Fibroblast of mammary gland (primary cell): ENCODE measurements at regions not wholly inside any gene's neighbourhood (a gene's known extent, or its start where the extent isn't known, plus 50 kb on each side); places are given as distances from the start of the nearest gene placed in this dataset.

ENCODE experiments used
- DNase-seq: peaks from one replicate; pipeline ENCODE4 v3.0.0-alpha.2; 2010; ENCODE audit warnings: low read depth
- H3K4me3 ChIP-seq: 2 replicates; pipeline ENCODE4 v1.5.1; 2011; ENCODE audit warnings: low read depth, mild to moderate bottlenecking, low read length, moderate library complexity; ENCODE audit not compliant: control insufficient read depth
- TF ChIP-seq, protein P1 (sequence below): conservative IDR thresholded peaks from 2 replicates; pipeline ENCODE4 v1.5.1; 2011; ENCODE audit warnings: low read depth, low read length, inconsistent platforms; ENCODE audit not compliant: control insufficient read depth, insufficient read depth

DNA sequence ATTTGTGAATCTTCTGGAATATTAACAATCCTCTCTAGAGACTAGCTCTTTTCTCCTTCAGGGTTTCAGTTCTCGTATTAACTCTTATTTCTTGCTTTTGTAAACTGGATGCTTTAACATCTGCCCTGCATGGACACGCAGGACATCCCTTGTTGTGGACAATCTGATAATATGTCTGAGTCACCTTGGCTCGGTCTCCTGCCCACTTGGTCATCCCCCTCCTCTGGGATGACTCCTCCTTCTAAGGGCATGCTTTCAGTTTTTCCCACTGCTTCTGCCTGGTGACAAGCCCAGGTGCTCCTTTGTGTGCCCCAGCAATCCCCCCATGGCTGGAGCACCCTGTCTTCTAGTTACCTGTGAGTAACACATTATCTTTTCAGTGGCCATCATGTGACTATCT lies 460.5 kb downstream of the DSC3 start:
- DNase-seq: no peak
- TF ChIP-seq, protein P1, sequence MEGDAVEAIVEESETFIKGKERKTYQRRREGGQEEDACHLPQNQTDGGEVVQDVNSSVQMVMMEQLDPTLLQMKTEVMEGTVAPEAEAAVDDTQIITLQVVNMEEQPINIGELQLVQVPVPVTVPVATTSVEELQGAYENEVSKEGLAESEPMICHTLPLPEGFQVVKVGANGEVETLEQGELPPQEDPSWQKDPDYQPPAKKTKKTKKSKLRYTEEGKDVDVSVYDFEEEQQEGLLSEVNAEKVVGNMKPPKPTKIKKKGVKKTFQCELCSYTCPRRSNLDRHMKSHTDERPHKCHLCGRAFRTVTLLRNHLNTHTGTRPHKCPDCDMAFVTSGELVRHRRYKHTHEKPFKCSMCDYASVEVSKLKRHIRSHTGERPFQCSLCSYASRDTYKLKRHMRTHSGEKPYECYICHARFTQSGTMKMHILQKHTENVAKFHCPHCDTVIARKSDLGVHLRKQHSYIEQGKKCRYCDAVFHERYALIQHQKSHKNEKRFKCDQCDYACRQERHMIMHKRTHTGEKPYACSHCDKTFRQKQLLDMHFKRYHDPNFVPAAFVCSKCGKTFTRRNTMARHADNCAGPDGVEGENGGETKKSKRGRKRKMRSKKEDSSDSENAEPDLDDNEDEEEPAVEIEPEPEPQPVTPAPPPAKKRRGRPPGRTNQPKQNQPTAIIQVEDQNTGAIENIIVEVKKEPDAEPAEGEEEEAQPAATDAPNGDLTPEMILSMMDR: no peak
- no peak overlapping the region for H3K4me3 ChIP-seq

GRCh38 chr18:30578707-30579106 lies 463.8 kb downstream of the DSC3 start:
- TF ChIP-seq, protein P1: no peak
- DNase-seq: no peak
- no peak overlapping the region for H3K4me3 ChIP-seq

GRCh38 chr18:30572214-30572613 lies 470.3 kb downstream of the DSC3 start:
- no peak for DNase-seq
- TF ChIP-seq, protein P1: no peak
- no peak overlapping the region for H3K4me3 ChIP-seq

DNA sequence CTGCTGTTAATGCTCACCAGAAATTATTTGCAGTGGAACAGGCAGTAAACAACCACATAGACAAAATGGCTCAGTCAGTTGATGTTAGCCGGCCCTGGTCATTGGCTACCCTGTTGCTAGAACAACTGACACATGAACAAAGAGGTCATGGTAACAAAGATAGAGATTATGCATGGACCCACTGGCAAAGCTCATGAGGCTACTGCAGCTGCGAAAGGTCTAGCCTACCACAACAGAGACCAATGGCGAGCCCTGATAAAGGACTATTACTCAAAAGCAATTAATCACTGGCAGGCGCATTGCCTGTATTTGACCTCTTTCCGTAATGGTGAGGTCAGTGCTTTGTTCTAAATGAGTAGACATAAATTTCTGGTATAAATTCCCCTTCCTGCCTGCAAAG lies 474.2 kb downstream of the DSC3 start:
- no peak overlapping the region for H3K4me3 ChIP-seq
- no peak for DNase-seq
- TF ChIP-seq, protein P1: no peak

GRCh38 chr18:30566877-30567276 lies 475.7 kb downstream of the DSC3 start:
- TF ChIP-seq, protein P1: no peak
- DNase-seq: no peak
- H3K4me3 ChIP-seq: no peak overlapping the region

DNA sequence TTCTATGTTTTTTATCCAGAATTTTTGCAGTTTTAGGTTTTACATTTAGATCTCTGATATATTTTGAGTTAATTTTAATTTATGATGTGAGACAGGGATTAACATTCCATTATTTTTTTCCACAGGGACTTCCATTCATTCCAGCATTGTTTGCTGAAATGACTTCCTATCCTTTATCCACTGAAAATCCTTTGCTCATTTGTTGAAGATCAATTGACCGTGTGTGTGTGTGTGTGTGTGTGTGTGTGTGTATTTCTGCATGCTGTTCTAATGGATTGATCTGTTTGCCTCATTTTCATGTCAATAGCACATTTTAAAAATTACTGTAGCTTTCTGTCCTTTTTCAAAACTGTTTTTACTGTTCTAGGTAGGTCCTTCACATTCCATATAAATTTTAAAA lies 480.3 kb downstream of the DSC3 start:
- no peak for DNase-seq
- no peak overlapping the region for H3K4me3 ChIP-seq
- TF ChIP-seq, protein P1: no peak

- no peak for DNase-seq
- TF ChIP-seq, protein P1: no peak
- H3K4me3 ChIP-seq: no peak overlapping the region
These were observed 486.4 kb downstream of the DSC3 start for GRCh38 chr18:30556112-30556511.
